ENCODE measurements at regions not wholly inside any gene's neighbourhood (a gene's known extent, or its start where the extent isn't known, plus 50 kb on each side); places are given as distances from the start of the nearest gene placed in this dataset.

DNA sequence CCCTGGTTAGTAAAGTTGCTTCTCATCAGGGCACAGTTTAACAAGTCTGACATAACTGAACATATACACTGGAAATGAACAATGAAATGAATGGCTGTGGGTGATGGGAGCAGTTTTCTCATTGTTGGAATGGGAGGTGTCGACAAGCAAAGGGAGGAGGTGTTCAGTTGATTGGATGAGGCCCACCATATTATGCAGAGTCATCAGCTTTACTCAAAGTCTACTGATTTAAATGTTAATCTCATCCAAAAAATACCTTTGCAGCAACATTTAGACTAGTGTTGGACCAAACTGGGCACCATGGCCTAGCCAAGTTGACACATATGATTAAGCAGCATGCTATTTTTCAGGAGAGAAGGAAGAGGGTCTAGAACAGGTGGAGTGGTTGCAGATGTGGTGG, 201.7 kb downstream of the RAMP3 start:
- TF ChIP-seq POLR2A (IDR thresholded peaks at IDR 0.05) (no peak), POLR2AphosphoS5 (IDR thresholded peaks at IDR 0.05) (no peak)
- TF ChIP-seq, protein P1, sequence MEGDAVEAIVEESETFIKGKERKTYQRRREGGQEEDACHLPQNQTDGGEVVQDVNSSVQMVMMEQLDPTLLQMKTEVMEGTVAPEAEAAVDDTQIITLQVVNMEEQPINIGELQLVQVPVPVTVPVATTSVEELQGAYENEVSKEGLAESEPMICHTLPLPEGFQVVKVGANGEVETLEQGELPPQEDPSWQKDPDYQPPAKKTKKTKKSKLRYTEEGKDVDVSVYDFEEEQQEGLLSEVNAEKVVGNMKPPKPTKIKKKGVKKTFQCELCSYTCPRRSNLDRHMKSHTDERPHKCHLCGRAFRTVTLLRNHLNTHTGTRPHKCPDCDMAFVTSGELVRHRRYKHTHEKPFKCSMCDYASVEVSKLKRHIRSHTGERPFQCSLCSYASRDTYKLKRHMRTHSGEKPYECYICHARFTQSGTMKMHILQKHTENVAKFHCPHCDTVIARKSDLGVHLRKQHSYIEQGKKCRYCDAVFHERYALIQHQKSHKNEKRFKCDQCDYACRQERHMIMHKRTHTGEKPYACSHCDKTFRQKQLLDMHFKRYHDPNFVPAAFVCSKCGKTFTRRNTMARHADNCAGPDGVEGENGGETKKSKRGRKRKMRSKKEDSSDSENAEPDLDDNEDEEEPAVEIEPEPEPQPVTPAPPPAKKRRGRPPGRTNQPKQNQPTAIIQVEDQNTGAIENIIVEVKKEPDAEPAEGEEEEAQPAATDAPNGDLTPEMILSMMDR (IDR thresholded peaks at IDR 0.05): no peak
